Spleen (tissue), 7 donors: ENCODE measurements at regions not wholly inside any gene's neighbourhood (a gene's known extent, or its start where the extent isn't known, plus 50 kb on each side); places are given as distances from the start of the nearest gene placed in this dataset.

Experiments
- POLR2A ChIP-seq, 3 donors: fragments of 450-650 bp; IDR thresholded peaks; one replicate each; pipeline ENCODE4 v1.5.1; 2017; ENCODE audit warnings: antibody characterized with exemption in 3 of 3, mild to moderate bottlenecking in 1 of 3
- POLR2AphosphoS5 ChIP-seq, 3 donors: sonication (generic); formaldehyde crosslinking; IDR thresholded peaks; one replicate each; pipeline ENCODE4 v1.5.1; 2017; ENCODE audit warnings: antibody characterized with exemption in 3 of 3
- TF ChIP-seq, protein P1 (sequence below), 11 experiments: fragments of 200-600 bp in 7 of 11; fragments of 450-650 bp in 4 of 11; sonication (generic) in 4 of 11; IDR thresholded peaks in 8 of 11; conservative IDR thresholded peaks in 3 of 11; 1 replicate in 7 of 11; 2 replicates in 4 of 11; pipeline versions ENCODE4 v1.4.0 to v1.8.0; 2016 to 2021; ENCODE audit warnings: antibody characterized with exemption in 11 of 11, inconsistent platforms in 4 of 11, mild to moderate bottlenecking in 1 of 11
- donor health status: DM: no; HTN: no; CAD: no; lungs with moderate emphysema.
- donor health status: DM: no; HTN: no; CAD: no.
- donor health status: DM: no; HTN: no; CAD: no.

- TF ChIP-seq, protein P1, sequence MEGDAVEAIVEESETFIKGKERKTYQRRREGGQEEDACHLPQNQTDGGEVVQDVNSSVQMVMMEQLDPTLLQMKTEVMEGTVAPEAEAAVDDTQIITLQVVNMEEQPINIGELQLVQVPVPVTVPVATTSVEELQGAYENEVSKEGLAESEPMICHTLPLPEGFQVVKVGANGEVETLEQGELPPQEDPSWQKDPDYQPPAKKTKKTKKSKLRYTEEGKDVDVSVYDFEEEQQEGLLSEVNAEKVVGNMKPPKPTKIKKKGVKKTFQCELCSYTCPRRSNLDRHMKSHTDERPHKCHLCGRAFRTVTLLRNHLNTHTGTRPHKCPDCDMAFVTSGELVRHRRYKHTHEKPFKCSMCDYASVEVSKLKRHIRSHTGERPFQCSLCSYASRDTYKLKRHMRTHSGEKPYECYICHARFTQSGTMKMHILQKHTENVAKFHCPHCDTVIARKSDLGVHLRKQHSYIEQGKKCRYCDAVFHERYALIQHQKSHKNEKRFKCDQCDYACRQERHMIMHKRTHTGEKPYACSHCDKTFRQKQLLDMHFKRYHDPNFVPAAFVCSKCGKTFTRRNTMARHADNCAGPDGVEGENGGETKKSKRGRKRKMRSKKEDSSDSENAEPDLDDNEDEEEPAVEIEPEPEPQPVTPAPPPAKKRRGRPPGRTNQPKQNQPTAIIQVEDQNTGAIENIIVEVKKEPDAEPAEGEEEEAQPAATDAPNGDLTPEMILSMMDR (IDR thresholded peaks at IDR 0.05 in 8 of 11, conservative IDR thresholded peaks at IDR 0.05 in 3 of 11): no peak
- TF ChIP-seq POLR2AphosphoS5 (IDR thresholded peaks at IDR 0.05) (no peak), POLR2A (IDR thresholded peaks at IDR 0.05) (no peak)
These were observed 142.1 kb upstream of the ARL4C start for GRCh38 chr2:234638966-234639365.
